NCI-H2081 treated with DMSO at 0.1 percent for 48 hours (cell line): ENCODE measurements at regions not wholly inside any gene's neighbourhood (a gene's known extent, or its start where the extent isn't known, plus 50 kb on each side); places are given as distances from the start of the nearest gene placed in this dataset.
"Not testable (repeated sequence)": the region's sequence is repeated elsewhere in the genome, so short reads cannot be mapped to it uniquely, and the experiment has no call there.

Source experiments
- DNase-seq: peaks from one replicate; lab custom pipeline; 2025; lab: John Stamatoyannopoulos, UW

GRCh38 chr16:7278636-7279035, 54.0 kb upstream of the RBFOX1 start:
- no peak for DNase-seq

DNA sequence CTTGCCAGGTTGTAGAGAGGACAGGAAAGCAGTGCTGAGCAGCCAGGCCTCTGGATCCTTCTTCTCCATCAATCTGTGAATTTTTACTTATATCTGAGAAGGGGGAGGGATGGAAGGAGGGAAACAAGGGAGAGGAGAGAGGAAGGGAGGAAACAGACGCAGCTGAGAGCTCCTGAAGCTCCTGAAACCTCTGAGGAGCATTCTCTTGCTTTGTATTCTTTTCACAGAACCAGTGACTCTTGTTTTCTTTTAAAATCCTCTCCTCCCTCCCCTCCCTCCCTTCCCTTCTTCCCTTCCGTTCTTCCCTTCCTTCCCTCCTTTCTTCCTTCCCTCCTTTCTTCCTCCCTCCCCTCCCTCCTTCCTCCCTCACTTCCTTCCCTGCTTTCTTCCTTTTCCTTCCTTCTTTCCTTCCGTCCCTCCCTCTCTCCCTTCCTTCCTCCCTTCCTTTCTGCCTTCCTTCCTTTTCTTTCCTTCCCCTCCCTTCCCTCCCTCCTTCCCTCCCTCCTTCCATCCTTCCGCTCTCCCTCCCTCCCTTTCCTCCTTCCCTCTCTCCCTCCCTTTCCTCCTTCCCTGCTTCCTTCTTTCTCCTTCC, 60.0 kb upstream of the RBFOX1 start:
- DNase-seq = no peak

- DNase-seq = no peak
Measured at GRCh38 chr16:7271486-7271885, 61.2 kb upstream of the RBFOX1 start.

DNA sequence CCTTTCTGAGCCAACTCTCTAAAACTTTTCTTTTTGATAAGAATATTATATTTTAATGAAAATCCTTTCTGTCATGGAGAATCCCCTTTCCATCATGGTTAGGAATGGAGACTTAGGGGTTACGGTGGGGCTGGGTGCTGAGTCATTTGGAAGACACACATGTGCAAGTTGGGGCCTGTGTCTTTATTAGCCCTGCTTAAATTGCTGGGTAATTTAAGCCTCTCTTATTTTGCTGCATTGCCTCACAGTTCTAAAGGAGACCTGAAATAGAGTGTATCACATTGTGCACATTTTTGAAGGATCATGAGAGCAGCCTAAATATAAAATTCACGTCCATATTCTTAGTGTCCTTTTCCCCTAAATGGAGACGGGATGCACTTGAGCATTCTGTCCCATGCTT, 61.8 kb upstream of the RBFOX1 start:
- DNase-seq = no peak

- no peak for DNase-seq
Measured at GRCh38 chr16:7270006-7270405, 62.6 kb upstream of the RBFOX1 start.

DNA sequence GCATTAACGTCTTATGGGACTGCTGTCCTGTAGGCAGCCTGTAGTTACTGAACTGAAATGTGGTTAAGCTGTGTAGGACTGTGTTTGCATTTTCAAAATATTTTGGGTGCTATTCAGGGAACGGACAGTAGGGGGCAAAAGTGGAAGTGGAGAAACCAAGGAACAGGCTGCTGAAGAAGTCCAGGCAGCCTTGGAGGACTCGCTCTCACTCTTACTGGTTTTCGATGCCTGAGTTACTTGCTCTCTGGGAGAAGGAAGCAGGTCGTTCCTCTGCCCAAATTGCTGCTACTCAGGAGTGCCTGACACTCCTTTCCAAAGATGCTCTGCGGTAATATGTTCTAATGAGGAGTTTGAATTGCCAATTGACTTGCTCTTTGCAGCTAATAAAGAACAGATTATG, 64.5 kb upstream of the RBFOX1 start:
- peak; percentile 11 for DNase-seq

- no peak for DNase-seq
Measured at GRCh38 chr16:7257016-7257415, 75.6 kb upstream of the RBFOX1 start.

DNA sequence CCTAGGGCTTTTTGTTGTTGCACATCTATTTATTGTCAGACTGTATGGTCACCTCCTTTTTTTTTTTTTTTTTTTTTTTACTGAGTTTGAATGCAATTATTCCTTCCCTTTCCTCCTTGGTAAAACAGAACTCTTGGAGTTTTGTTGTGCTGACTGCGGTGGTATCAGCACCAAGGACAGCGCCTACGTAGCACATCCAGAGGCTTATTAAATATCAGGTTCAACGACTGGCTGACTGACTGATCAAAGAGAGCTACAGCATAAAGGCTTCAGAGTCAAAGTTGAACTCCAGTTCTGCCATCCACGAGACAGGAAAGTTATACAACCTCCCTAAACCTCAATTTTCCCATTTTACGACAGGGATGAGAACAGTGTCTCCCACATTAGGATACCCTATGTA, 86.1 kb upstream of the RBFOX1 start:
- no peak for DNase-seq

DNA sequence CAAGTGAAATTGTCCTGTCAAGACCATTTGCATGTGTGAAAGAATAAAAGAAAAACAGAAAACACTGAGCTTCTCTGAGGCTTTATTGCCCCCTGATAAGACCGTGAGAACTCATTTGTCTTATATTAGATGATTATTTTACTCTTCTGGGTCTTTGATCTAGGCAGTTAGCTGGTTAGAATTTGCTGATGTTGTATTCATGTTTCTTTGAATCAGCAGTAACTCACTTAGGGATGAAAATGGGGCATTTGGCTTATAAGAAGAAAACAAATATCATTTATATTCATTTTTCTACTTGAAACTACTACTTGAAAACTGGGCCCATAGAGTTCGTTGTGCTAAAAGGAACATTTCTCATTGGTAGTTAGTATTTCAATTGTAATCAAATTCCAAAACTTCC, 93.1 kb upstream of the RBFOX1 start:
- no peak for DNase-seq

- no peak for DNase-seq
Measured at GRCh38 chr16:7236824-7237410, 95.7 kb upstream of the RBFOX1 start.

- DNase-seq = no peak
Measured at GRCh38 chr16:7233975-7234374, 98.7 kb upstream of the RBFOX1 start.

DNA sequence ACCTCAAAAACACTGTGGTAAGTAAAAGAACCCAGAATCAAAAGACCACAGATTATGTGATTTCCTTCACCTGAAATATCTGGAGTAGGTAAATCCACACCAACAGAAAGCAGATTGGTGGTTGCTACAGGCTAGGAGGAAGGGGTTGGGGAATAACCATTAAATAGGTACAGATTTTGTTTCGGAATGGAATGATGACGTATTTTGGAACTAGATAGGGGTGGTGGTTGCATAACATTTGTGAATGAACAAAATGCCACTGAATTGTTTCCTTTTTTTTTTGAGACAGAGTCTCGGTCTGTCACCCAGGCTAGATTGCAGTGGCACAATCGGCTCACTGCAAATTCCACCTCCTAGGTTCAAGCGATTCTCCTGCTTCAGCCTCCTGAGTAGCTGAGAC, 100.9 kb upstream of the RBFOX1 start:
- no peak for DNase-seq

GRCh38 chr16:7229433-7230218, 103.0 kb upstream of the RBFOX1 start:
- DNase-seq = not testable (repeated sequence)

DNA sequence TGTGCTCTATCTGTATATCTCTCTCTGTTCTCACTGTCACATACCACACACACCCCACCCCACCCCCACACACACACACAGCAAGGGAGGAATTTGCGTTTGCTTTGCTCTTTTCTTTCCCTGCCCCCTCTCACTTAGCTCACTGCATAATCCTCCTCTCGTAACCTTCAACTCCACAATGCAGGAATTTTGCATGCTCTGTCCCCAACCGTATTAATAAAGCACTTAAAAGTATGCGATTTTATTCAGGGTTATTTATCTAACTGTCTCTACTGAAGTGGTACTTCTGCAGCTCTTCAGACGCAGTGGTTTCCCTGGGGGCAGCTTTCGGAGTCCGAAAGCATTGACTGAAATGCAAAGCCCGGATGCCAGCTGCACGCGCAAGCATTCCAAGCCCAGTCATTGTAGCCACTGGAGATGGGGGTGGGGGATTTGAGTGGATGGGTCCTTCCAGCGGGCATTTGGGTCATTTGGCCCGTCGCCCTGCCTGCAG, 105.4 kb upstream of the RBFOX1 start:
- no peak for DNase-seq

- DNase-seq = no peak
Measured at GRCh38 chr16:7221157-7221556, 111.5 kb upstream of the RBFOX1 start.

GRCh38 chr16:7218936-7219335, 113.7 kb upstream of the RBFOX1 start:
- no peak for DNase-seq

GRCh38 chr16:7217797-7218196, 114.8 kb upstream of the RBFOX1 start:
- DNase-seq = no peak

- DNase-seq = no peak
Measured at GRCh38 chr16:7216719-7217118, 115.9 kb upstream of the RBFOX1 start.

DNA sequence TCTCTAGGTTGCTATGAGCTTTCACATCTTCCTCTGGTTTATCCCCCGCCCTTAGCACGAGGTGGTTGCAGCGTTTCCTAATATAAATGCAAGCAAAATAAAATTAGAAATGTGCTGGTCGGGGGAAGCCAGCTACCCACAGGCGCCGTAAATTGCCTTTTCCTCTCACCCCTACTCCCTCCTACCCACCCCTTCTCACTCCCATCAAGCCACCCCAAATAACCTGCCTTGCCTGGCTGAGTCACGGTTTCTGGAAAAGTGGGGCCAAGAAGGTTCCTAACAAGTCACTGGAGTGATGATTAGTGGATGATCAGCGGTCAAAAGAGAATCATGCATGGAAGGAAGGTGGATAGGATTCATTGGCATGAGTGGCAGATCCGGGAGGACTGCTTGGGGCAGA, 120.9 kb upstream of the RBFOX1 start:
- DNase-seq = no peak

DNA sequence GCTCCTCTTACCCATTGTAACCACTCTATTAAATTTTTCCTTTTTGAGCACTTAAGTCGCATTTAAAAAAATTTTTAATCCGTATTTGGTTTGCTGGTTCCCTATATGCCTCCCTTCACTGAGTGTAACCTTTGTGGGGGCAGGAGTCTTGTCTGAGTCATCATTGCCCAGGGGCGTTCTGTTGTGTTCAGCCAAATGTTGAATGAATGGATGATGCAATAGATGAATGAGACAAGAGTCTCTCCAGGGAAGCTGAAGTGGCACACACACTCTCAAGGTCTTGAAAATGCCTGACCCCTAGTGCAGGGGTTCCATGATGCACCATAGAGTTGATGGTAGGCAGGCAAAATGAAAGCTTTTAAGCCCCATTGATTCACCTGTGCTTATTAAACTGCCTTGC, 123.0 kb upstream of the RBFOX1 start:
- DNase-seq = no peak

GRCh38 chr16:7206469-7206868, 126.2 kb upstream of the RBFOX1 start:
- no peak for DNase-seq

- no peak for DNase-seq
Measured at GRCh38 chr16:7200320-7200719, 132.3 kb upstream of the RBFOX1 start.

GRCh38 chr16:7185689-7186088, 147.0 kb upstream of the RBFOX1 start:
- no peak for DNase-seq
